Brain microvascular endothelial cell (primary cell): ENCODE measurements at regions not wholly inside any gene's neighbourhood (a gene's known extent, or its start where the extent isn't known, plus 50 kb on each side); places are given as distances from the start of the nearest gene placed in this dataset.

Experiments used
- DNase-seq: peaks from one replicate; pipeline ENCODE4 v3.0.0-alpha.2; 2020
- H3K27ac ChIP-seq: fragments of 250-450 bp; sonication (Bioruptor Pico); 2 replicates; pipeline ENCODE4 v1.5.1; 2020; ENCODE audit warnings: mild to moderate bottlenecking, moderate library complexity
- H3K27me3 ChIP-seq: fragments of 250-450 bp; sonication (Bioruptor Pico); replicated peaks from 2 replicates; pipeline ENCODE4 v1.5.1; 2020; ENCODE audit warnings: mild to moderate bottlenecking
- H3K36me3 ChIP-seq: fragments of 250-450 bp; sonication (Bioruptor Pico); replicated peaks from 2 replicates; pipeline ENCODE4 v1.5.1; 2020; ENCODE audit warnings: mild to moderate bottlenecking
- H3K4me3 ChIP-seq: 2 replicates; pipeline ENCODE4 v1.5.1; 2011; ENCODE audit warnings: low read depth, mild to moderate bottlenecking, control low read depth, low read length, moderate library complexity
- CTCF ChIP-seq: IDR thresholded peaks from 2 replicates; pipeline ENCODE4 v1.5.1; 2011; ENCODE audit warnings: low read depth, mild to moderate bottlenecking, moderate library complexity, low read length, control low read depth, inconsistent platforms; ENCODE audit errors: missing control alignments
- in situ Hi-C: cut with HindIII; loops from 2 replicates; pipeline ENCODE4 v1.10.0; 2017; ENCODE audit warnings: low sequenced_read_pairs, low pct_ligation_motif_present

GRCh38 chr5:56763711-56764466 lies 51.5 kb upstream of the MAP3K1 start:
- in situ Hi-C loops: no loop called here
- Histone ChIP-seq H3K27me3 (no peaks in the 10 kb centered on the region), H3K4me3 (no peak overlapping the region), H3K27ac (peak overlapping the region; percentile 48), H3K36me3 (no peaks in the 10 kb centered on the region)
- no peak for TF ChIP-seq CTCF
- peak; percentile 46 for DNase-seq

- peak overlapping the region; percentile 48 for H3K27ac ChIP-seq
Measured at GRCh38 chr5:56763182-56763581, 52.2 kb upstream of the MAP3K1 start.

GRCh38 chr5:56761151-56761885 lies 54.0 kb upstream of the MAP3K1 start:
- DNase-seq: no peak
- Histone ChIP-seq H3K36me3 (no peaks in the 10 kb centered on the region), H3K4me3 (no peak overlapping the region), H3K27me3 (no peaks in the 10 kb centered on the region), H3K27ac (no peak overlapping the region)
- in situ Hi-C loops: no loop called here
- no peak for TF ChIP-seq CTCF

More at GRCh38 chr5:56763182-56763581, 52.2 kb upstream of the MAP3K1 start:
- Histone ChIP-seq H3K36me3 (no peaks in the 10 kb centered on the region), H3K27me3 (no peaks in the 10 kb centered on the region), H3K4me3 (no peak overlapping the region)
- TF ChIP-seq CTCF: no peak
- DNase-seq: no peak
- in situ Hi-C loops: no loop called here

GRCh38 chr5:56760723-56761122 lies 54.6 kb upstream of the MAP3K1 start:
- in situ Hi-C loops: no loop called here
- no peak for TF ChIP-seq CTCF
- no peak for DNase-seq
- H3K27me3 ChIP-seq: no peaks in the 10 kb centered on the region
- H3K27ac ChIP-seq: no peak overlapping the region
- H3K4me3 ChIP-seq: no peak overlapping the region
- H3K36me3 ChIP-seq: no peaks in the 10 kb centered on the region

GRCh38 chr5:56759521-56760216 lies 55.7 kb upstream of the MAP3K1 start:
- in situ Hi-C loops: no loop called here
- TF ChIP-seq CTCF: no peak
- H3K36me3 ChIP-seq: no peaks in the 10 kb centered on the region
- H3K27me3 ChIP-seq: no peaks in the 10 kb centered on the region
- no peak for DNase-seq
- no peak overlapping the region for H3K27ac ChIP-seq
- H3K4me3 ChIP-seq: no peak overlapping the region
